SK-N-SH (cell line): ENCODE measurements at regions not wholly inside any gene's neighbourhood (a gene's known extent, or its start where the extent isn't known, plus 50 kb on each side); places are given as distances from the start of the nearest gene placed in this dataset.

Experiments
- CTCF ChIA-PET: fragments of 300-600, 350-600 bp; formaldehyde crosslinking; extraction: SDS; loops from one replicate; lab custom pipeline; 2021; lab: Yijun Ruan, JAX
- POLR2A ChIA-PET: fragments of 350-600 bp; sonication (Branson Sonifier 250); formaldehyde crosslinking; extraction: SDS; loops from one replicate; lab custom pipeline; 2020; ENCODE audit warnings: antibody characterized with exemption, inconsistent platforms; lab: Yijun Ruan, JAX
- DNase-seq: peaks from one replicate; pipeline ENCODE4 v3.0.0; 2012
- H2AFZ ChIP-seq: fragments of 200-600 bp; sonication (generic); 2 replicates; pipeline ENCODE4 v1.8.1; 2016; ENCODE audit warnings: antibody characterized with exemption, mild to moderate bottlenecking, low read depth
- H3F3A ChIP-seq: fragments of 200-600 bp; sonication (generic); replicated peaks from 2 replicates; pipeline ENCODE3; 2016; ENCODE audit warnings: antibody characterized with exemption, mild to moderate bottlenecking; ENCODE audit not compliant: insufficient read depth
- H3K27ac ChIP-seq, 2 experiments: fragments of 200-500 bp in 1 of 2; fragments of 200-600 bp in 1 of 2; sonication (Bioruptor generic) in 1 of 2; sonication (generic), shearing (Covaris generic) in 1 of 2; 2 replicates each; pipeline versions ENCODE4 v1.5.1 to v1.6.1; 2014 to 2016; ENCODE audit warnings: low read depth in 2 of 2, inconsistent platforms in 1 of 2, low read length in 1 of 2, mild to moderate bottlenecking in 1 of 2, mixed read lengths in 1 of 2
- H3K27me3 ChIP-seq: fragments of 200-600 bp; sonication (generic), shearing (Covaris generic); 2 replicates; pipeline ENCODE4 v1.6.1; 2016; ENCODE audit warnings: mixed run types; ENCODE audit not compliant: insufficient read depth
- H3K36me3 ChIP-seq, 2 experiments: fragments of 200-500 bp in 1 of 2; fragments of 200-600 bp in 1 of 2; sonication (Bioruptor generic) in 1 of 2; sonication (generic) in 1 of 2; replicated peaks in 1 of 2; 2 replicates each; pipeline versions ENCODE3 to v1.5.1; 2014 to 2016; ENCODE audit warnings: low read length in 1 of 2, mild to moderate bottlenecking in 1 of 2; ENCODE audit not compliant: insufficient read depth in 2 of 2, control insufficient read depth in 1 of 2
- H3K4me1 ChIP-seq, 2 experiments: fragments of 200-500 bp in 1 of 2; fragments of 200-600 bp in 1 of 2; sonication (Bioruptor generic) in 1 of 2; sonication (generic), shearing (Covaris generic) in 1 of 2; 2 replicates each; pipeline versions ENCODE4 v1.5.1 to v1.6.1; 2014 to 2016; ENCODE audit warnings: low read depth in 1 of 2, low read length in 1 of 2, mixed run types in 1 of 2; ENCODE audit not compliant: insufficient read depth in 2 of 2, control insufficient read depth in 1 of 2
- H3K4me2 ChIP-seq: fragments of 200-600 bp; sonication (generic), shearing (Covaris generic); 2 replicates; pipeline ENCODE4 v1.6.1; 2017; ENCODE audit warnings: mixed run types
- H3K4me3 ChIP-seq, 2 experiments: fragments of 200-500 bp in 1 of 2; fragments of 200-600 bp in 1 of 2; sonication (Bioruptor generic) in 1 of 2; sonication (generic), shearing (Covaris generic) in 1 of 2; 2 replicates each; pipeline versions ENCODE4 v1.5.1 to v1.8.1; 2014 to 2016; ENCODE audit warnings: low read depth in 2 of 2, inconsistent platforms in 1 of 2, low read length in 1 of 2, mild to moderate bottlenecking in 1 of 2, mixed read lengths in 1 of 2, moderate library complexity in 1 of 2
- H3K79me2 ChIP-seq: fragments of 200-600 bp; sonication (generic); 2 replicates; pipeline ENCODE4 v1.8.1; 2017; ENCODE audit warnings: mild to moderate bottlenecking; ENCODE audit not compliant: insufficient read depth
- H3K9ac ChIP-seq: fragments of 200-600 bp; sonication (generic); 2 replicates; pipeline ENCODE4 v1.6.1; 2017; ENCODE audit warnings: mixed run types
- H3K9me2 ChIP-seq: fragments of 200-600 bp; sonication (generic); 2 replicates; pipeline ENCODE4 v1.6.1; 2017; ENCODE audit warnings: mixed run types
- H3K9me3 ChIP-seq: fragments of 200-600 bp; sonication (generic); 2 replicates; pipeline ENCODE4 v1.6.1; 2017; ENCODE audit warnings: mixed run types, mild to moderate bottlenecking, moderate library complexity
- H4K20me1 ChIP-seq: fragments of 200-600 bp; sonication (generic); 2 replicates; pipeline ENCODE4 v1.6.1; 2017; ENCODE audit warnings: mild to moderate bottlenecking, mixed run types; ENCODE audit not compliant: insufficient read depth
- ELF1 ChIP-seq: IDR thresholded peaks from 2 replicates; pipeline ENCODE4 v1.4.0; 2012
- EP300 ChIP-seq, 2 experiments: IDR thresholded peaks; 2 replicates each; pipeline versions ENCODE4 v1.4.0 to v1.6.1; 2012; ENCODE audit warnings: borderline replicate concordance in 1 of 2, low read depth in 1 of 2, low read length in 1 of 2
- EZH2phosphoT487 ChIP-seq: fragments of 200-600 bp; sonication (generic); IDR thresholded peaks from 2 replicates; pipeline ENCODE4 v1.6.1; 2017; ENCODE audit warnings: low read depth, mixed run types, mild to moderate bottlenecking, antibody characterized with exemption, moderate library complexity, borderline replicate concordance
- FOXJ3 ChIP-seq: sonication (generic); formaldehyde crosslinking; IDR thresholded peaks from 2 replicates; pipeline ENCODE4 v1.5.1; 2020; ENCODE audit warnings: mild to moderate bottlenecking, missing genetic modification reagents
- GATA2 ChIP-seq: sonication (generic); formaldehyde crosslinking; IDR thresholded peaks from 2 replicates; pipeline ENCODE4 v1.5.0; 2020; ENCODE audit warnings: mild to moderate bottlenecking, missing genetic modification reagents
- MAX ChIP-seq: IDR thresholded peaks from 2 replicates; pipeline ENCODE4 v1.4.0; 2012; ENCODE audit warnings: low read depth
- MEF2A ChIP-seq: IDR thresholded peaks from 2 replicates; pipeline ENCODE4 v1.4.0; 2012; ENCODE audit warnings: low read depth, borderline replicate concordance
- MXI1 ChIP-seq: IDR thresholded peaks from 2 replicates; pipeline ENCODE4 v1.6.1; 2012; ENCODE audit warnings: mild to moderate bottlenecking, low read depth, low read length, improper control_type of control experiment
- PBX3 ChIP-seq: IDR thresholded peaks from 2 replicates; pipeline ENCODE4; 2012
- POLR2AphosphoS5 ChIP-seq: IDR thresholded peaks from 2 replicates; pipeline ENCODE4 v1.6.1; 2012; ENCODE audit warnings: low read depth, low read length
- RAD21 ChIP-seq: IDR thresholded peaks from 2 replicates; pipeline ENCODE4 v1.6.1; 2012; ENCODE audit warnings: mild to moderate bottlenecking, low read length
- REST ChIP-seq: IDR thresholded peaks from 2 replicates; pipeline ENCODE4 v1.6.1; 2012; ENCODE audit warnings: mild to moderate bottlenecking, low read depth, low read length, moderate library complexity
- RFX5 ChIP-seq: IDR thresholded peaks from 2 replicates; pipeline ENCODE4 v1.6.1; 2012; ENCODE audit warnings: mild to moderate bottlenecking, improper control_type of control experiment, low read length
- RXRA ChIP-seq: IDR thresholded peaks from 2 replicates; pipeline ENCODE4 v1.4.0; 2012; ENCODE audit warnings: low read depth, mild to moderate bottlenecking, borderline replicate concordance
- SMC3 ChIP-seq: IDR thresholded peaks from 2 replicates; pipeline ENCODE4 v1.6.1; 2012; ENCODE audit warnings: low read depth, low read length, improper control_type of control experiment
- TAF1 ChIP-seq: IDR thresholded peaks from 2 replicates; pipeline ENCODE4 v1.6.1; 2012; ENCODE audit warnings: low read depth, mild to moderate bottlenecking, low read length, moderate library complexity, borderline replicate concordance
- TCF12 ChIP-seq: IDR thresholded peaks from 2 replicates; pipeline ENCODE4 v1.4.0; 2012
- TEAD4 ChIP-seq: IDR thresholded peaks from 2 replicates; pipeline ENCODE4 v1.4.0; 2012; ENCODE audit warnings: mild to moderate bottlenecking, borderline replicate concordance; ENCODE audit not compliant: insufficient read depth
- USF2 ChIP-seq: fragments of 150-350 bp; IDR thresholded peaks from 2 replicates; pipeline ENCODE4 v1.6.1; 2017; ENCODE audit warnings: antibody characterized with exemption, low read length, low read depth, borderline replicate concordance
- YY1 ChIP-seq: IDR thresholded peaks from 2 replicates; pipeline ENCODE4 v1.4.0; 2012; ENCODE audit warnings: low read depth, mild to moderate bottlenecking
- ZBTB33 ChIP-seq: IDR thresholded peaks from 2 replicates; pipeline ENCODE4 v1.4.0; 2012; ENCODE audit warnings: low read depth, borderline replicate concordance
- WGBS: methylation state at CpG from one replicate; pipeline ENCODE4 v1.1.6; 2017; ENCODE audit warnings: low lambda C conversion rate; 5-methylcytosine and 5-hydroxymethylcytosine counted together

- CTCF ChIA-PET = no interaction called here
- Histone ChIP-seq H3K4me2 (no peak overlapping the region), H3K27me3 (no peaks in the 10 kb centered on the region), H4K20me1 (no peaks in the 10 kb centered on the region), H3K9ac (no peak overlapping the region), H3K79me2 (no peaks in the 10 kb centered on the region), H3K9me2 (no peaks in the 10 kb centered on the region), H3K27ac (no peak overlapping the region), H3F3A (no peaks in the 10 kb centered on the region), H3K4me3 (no peak overlapping the region), H3K9me3 (no peaks in the 10 kb centered on the region; the same call in 1 of the 2 replicates), H3K36me3 (no peaks in the 10 kb centered on the region), H3K4me1 (no peaks in the 10 kb centered on the region), H2AFZ (no peak overlapping the region)
- DNase-seq = no peak
- 2% methylated on average over 1 of the region's 1 CpG for WGBS
- TF ChIP-seq EP300 (IDR thresholded peaks at IDR 0.05; ENCODE audit: borderline replicate concordance in 1 of 2, low read depth in 1 of 2, low read length in 1 of 2) (no peak), ELF1 (no peak), FOXJ3 (CRISPR knock-in tag) (no peak), YY1 (no peak), PBX3 (no peak), EZH2phosphoT487 (no peak), TCF12 (no peak), RAD21 (no peak), TEAD4 (no peak), MEF2A (no peak), SMC3 (no peak), ZBTB33 (no peak), RFX5 (no peak)
- POLR2A ChIA-PET = no interaction called here
These were observed 731.7 kb upstream of the REG3G start for GRCh38 chr2:78293768-78294167.

- H3K27me3 ChIP-seq = no peaks in the 10 kb centered on the region
- POLR2A ChIA-PET = no interaction called here
- H3K9me3 ChIP-seq = no peaks in the 10 kb centered on the region; the same call in 1 of the 2 replicates
- no peak overlapping the region for H3K9ac ChIP-seq
- no peaks in the 10 kb centered on the region for H3K9me2 ChIP-seq
- no peaks in the 10 kb centered on the region for H3K36me3 ChIP-seq
- WGBS = 14% methylated on average over 6 of the region's 6 CpGs
- H3K79me2 ChIP-seq = no peaks in the 10 kb centered on the region
- no peaks in the 10 kb centered on the region for H4K20me1 ChIP-seq
- H3K4me3 ChIP-seq = no peak overlapping the region
- H3K4me2 ChIP-seq = no peak overlapping the region
- no peak overlapping the region for H3K27ac ChIP-seq
- DNase-seq = no peak
- CTCF ChIA-PET = no interaction called here
- no peaks in the 10 kb centered on the region; a peak in 2 of 4 replicates for H3K4me1 ChIP-seq
- no peaks in the 10 kb centered on the region for H3F3A ChIP-seq
- 0 out of 2 replicates have a peak overlapping the region, but pooled peaks have one; percentile 11 for H2AFZ ChIP-seq
- TF ChIP-seq MXI1 = no peak
- no peak for TF ChIP-seq MAX
- TF ChIP-seq TAF1 = no peak
- no peak for TF ChIP-seq POLR2AphosphoS5
- no peak for TF ChIP-seq REST
- TF ChIP-seq USF2 = no peak
- TF ChIP-seq MEF2A = no peak
- no peak for TF ChIP-seq RXRA
- TF ChIP-seq GATA2 (CRISPR knock-in tag) = no peak
These were observed 724.2 kb upstream of the REG3G start for GRCh38 chr2:78301166-78301789.
